HG03442 (cell line): ENCODE measurements at regions not wholly inside any gene's neighbourhood (a gene's known extent, or its start where the extent isn't known, plus 50 kb on each side); places are given as distances from the start of the nearest gene placed in this dataset.

Experiments
- ATAC-seq: cut with Tn5 transposase; IDR thresholded peaks from one replicate; pipeline ENCODE4 v1.9.1; 2021; ENCODE audit warnings: mild to moderate bottlenecking, moderate library complexity; ENCODE audit not compliant: unreplicated experiment

DNA sequence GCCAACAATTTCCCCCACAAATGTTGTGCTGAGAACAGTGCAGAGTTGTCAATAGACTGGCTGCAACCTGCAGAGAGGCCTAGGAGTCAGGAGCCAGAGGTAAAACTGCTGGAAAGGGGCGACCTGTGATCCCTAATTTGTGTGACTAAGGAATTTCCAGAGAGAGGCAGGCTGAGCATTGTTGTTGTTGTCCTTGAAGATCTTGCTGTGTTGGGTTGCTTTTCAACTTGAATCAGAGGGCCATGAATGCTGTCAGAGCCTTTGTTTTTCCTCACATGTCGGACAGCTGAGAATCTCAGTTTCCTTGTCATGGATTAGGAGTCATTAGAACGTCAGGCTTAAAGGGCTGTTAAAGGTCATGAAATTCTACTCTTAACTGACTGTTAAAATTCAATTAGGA is 134.6 kb upstream of the ASTN2 start:
- ATAC-seq, result no peak

DNA sequence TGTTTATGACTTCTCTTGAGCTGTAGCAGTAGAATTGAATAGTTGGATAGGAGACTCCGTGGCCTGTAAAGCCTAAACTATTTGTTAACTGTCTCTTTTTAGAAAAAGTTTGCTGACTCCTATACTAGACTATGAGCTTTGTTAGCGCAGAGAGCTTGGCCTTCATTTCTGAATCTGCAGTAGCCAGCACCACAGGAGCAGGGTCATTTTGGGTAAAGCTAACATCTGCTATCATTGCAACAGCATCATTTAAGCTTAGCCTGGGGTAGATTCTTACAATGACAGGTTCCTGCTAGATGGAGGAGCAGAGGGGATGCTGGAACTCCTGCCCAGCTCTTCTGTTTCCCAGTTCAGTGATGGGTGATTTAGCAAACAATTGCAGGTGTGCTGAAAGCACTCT is 133.7 kb upstream of the ASTN2 start:
- no peak for ATAC-seq

DNA sequence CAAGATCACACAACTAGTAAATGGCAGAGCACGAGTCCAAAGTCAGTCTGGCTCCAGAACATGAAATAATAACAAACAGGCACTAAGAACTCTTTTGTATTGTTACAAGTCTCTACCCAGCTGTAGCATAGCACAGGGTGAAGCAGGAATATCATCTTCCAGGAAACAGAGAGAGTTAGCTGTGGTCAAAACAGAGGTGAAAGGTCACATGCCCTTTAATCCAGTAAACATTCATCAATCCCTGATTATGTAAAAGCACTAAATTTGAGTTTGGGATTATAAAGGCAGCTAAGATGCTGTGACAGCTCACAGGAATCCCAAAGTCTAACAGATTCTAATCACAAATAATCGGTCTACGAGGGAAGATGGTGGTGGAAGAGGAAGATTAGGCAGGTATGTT is 133.0 kb upstream of the ASTN2 start:
- no peak for ATAC-seq

DNA sequence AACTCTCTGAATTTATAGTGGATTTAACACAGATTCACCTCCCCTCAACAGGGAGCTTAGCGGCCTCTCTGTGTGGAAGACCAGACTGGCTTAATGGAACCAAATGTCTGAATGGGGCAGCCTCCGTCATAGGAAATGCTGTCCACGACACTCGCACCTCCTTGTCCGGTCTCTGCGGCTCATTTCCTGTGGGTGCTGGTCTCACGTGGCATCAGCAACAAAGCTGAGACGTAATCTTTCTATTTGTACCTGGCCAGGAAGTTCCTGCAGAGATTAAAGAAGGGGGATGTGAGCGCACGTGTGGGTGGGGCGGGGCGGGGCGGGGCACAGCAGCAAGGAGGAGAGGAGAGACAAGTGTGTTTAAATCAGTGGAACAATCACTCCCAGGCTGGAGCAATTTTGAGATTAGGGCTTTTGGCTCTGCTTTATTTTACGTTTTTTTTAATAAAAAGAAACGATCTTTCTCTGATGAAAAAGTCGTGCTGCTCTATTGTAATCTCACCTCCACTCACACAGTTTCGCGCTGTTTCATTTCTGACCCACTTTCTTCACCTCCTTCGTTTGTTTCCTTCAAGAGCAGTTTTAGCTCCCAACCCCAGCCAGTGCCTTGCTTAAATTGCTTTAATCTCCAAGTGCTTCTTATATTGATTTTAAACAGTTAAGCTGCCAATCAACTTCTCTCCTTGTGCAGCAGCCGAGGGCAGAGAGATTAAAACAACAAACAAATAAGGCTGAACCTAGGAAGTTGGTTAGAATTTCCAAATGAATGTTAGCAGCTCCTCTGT is 132.2 kb upstream of the ASTN2 start:
- no peak for ATAC-seq

DNA sequence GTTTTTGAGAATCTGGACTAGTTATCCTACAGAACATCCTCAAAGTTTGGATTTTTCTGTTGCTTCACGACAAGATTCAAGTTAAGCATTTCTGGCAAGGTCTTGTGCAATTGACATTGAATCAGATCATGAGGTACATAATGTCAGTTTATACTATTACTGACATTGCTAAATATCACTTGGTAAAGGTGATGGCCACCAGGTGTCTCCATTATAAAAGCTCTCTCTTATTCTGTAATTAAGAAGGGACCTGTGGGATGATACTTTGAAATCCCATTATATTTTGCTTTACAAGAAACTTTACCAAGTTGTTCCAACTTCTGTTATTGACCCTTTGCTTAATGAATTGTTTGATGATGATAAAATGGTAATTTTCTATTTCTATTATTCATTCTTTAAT is 131.0 kb upstream of the ASTN2 start:
- ATAC-seq, result no peak

DNA sequence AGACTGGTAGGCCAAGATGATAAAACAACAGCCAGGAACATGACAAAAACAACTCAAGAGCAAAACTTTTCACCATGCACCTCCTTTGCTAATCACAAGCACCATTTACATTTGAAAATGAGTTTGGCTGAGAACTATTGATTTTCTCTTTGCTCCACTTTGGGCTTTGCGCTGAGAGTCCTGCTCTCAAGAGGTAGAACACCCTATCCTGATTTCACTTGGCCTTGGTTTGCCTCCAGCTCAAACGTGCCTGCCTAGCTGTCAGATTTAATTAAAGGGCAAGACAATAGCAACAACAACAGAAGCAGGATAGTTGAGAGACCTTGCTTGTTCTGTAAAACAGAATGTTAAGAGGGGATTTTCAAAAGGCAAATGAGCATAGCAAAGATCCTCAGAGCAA is 128.2 kb upstream of the ASTN2 start:
- no peak for ATAC-seq

DNA sequence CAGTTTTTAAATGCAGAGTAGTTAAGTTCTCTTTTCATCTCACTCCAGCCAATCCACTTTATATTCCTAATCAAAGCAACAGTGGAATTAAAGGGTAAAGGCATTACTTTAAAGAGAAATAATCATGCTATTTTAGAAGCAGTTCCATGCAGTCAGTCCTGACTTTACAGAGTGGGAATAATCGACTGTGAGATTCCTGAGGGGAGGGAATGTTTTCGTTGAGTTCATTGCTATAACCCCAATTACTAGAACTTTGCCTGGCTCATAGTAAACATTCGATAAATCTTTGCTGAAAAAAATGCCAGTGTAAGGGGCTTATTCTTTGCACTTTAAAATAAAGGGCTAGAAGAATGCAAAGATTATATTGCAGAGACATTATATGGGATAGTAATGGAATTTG is 127.2 kb upstream of the ASTN2 start:
- ATAC-seq, result no peak

DNA sequence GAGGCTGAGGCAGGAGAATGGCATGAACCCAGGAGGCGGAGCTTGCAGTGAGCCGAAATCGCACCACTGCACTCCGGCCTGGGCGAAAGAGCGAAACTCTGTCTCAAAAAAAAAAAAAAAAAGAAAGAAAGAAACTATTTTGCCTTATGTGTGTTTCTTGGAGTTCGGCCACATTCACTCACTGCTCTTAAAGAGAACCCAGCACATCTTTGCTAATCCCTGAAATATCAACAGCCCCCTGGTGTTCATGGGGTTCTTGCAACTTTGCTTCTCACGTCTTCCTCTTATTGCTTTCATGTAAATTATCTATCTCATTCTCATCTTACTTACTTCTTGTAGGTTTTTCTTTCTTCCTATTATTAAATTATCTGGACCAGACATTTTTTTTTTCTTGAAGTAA is 126.3 kb upstream of the ASTN2 start:
- no peak for ATAC-seq

DNA sequence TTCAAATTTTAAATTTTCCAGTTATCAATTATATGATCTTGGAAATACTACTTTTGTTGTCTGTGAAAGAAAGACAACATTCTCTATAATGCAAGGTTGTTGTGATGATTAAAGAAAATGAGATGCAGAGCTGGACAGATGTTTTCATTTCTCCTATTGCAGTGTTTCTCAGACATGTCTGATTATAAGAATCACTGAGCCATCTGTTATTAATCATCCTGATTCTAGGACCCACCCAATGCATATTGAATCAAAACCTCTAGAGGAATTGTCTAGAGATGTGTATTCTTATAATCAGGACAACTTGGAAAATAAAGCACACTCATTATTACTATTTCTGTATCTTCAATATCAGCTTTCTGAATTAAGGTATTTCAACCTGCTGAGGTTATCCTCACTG is 121.1 kb upstream of the ASTN2 start:
- no peak for ATAC-seq

DNA sequence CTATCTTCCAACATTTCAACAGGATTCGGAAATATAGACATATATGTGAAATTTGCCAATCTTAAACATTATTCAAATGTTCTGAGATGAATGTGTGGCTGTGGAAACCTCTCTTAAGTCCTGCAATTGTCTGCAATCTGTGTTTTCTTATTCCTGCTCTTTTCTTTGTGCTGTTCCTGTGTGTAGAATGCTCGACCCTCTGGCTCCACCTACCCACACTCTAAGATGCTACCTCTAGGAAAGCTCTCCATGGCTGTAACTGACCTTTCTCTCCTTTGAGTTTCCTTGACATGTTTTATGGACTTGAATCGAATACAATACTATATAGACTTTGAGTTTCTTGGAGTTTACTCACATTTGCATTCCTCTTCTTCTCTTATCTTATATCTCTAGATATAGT is 120.6 kb upstream of the ASTN2 start:
- no peak for ATAC-seq

DNA sequence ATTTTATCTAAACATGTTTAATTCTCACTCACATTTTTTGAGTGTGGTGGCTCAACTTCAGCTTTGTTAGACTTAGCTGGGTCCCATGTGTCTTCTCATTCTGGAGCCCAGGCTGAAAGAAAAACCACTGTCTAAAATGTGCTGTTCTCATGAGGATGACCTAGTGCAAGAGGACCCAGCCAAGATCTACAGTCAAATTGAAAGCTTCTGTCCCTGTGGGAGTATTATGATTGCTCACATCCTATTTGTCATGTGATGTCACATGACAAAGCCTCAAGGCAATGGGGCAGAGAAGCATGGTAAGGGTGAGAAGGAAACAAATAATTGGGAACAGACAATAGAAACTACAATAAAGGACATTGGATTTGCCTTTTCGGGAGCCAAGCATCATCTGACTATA is 113.4 kb upstream of the ASTN2 start:
- ATAC-seq, result peak; percentile 50

DNA sequence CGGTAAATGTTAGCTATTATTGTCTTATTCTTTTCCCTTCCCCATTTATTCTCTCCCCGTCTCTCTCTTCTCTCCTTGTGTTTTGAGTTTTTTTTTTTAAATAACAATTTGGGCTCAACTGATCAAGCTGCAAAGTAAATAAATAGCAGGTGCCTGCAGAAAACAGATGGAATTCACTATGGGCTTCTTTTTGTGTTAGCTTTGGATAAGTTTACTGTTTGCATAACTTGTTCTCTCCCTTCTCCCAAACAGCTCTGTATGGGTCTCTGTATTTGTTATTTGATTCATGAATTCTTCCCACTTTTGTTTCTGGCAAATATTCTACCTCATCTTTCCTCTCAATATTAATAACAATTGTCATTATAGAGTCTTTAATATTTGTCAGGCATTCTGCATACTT is 111.8 kb upstream of the ASTN2 start:
- no peak for ATAC-seq

DNA sequence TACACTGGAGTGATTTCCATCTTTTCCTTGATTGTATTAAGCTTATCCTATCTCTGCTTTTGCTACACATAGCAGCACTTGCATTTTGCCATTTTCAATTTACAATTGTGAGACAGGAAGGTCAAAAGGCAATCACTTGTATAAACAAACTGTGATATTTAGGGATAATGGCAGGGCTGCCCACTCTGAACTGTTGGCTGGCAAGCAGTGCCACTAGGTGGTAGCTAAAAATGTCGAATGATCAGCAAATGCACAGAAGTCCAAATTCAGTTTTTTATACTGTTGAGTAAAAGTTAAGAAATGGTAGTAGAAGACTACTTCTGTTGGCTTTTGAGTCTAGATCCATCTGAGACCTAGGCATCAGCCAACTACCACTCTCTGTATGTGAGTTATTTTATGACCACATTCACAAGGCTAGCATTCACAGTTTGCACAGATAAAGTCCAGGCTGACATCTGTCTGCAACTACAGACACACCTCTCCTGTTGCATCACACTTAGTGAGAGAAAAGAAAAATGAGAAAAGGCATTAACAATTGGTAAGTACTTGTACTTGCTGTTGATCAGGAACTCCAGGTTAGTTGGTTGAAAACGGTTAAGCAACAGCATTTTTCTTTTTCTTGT is 108.8 kb upstream of the ASTN2 start:
- no peak for ATAC-seq

DNA sequence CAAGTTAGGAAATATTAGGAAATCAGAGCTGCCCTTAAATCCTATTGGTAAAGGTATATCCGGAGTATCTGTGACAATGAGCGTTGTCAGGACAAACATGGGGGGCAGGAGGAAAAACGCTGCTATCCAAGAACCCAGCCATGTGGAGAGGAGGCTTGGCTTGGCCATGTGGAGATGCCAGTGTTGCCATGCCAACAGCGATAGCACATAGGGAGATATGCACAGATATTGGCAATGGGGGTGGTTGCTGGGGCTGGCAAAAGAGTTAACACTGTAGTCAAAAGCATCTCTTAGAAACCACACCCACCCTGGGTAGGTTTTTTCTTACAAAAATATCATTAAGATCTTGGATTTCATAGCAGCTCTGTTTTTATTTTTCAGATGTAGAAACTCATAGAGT is 106.4 kb upstream of the ASTN2 start:
- ATAC-seq, result no peak

DNA sequence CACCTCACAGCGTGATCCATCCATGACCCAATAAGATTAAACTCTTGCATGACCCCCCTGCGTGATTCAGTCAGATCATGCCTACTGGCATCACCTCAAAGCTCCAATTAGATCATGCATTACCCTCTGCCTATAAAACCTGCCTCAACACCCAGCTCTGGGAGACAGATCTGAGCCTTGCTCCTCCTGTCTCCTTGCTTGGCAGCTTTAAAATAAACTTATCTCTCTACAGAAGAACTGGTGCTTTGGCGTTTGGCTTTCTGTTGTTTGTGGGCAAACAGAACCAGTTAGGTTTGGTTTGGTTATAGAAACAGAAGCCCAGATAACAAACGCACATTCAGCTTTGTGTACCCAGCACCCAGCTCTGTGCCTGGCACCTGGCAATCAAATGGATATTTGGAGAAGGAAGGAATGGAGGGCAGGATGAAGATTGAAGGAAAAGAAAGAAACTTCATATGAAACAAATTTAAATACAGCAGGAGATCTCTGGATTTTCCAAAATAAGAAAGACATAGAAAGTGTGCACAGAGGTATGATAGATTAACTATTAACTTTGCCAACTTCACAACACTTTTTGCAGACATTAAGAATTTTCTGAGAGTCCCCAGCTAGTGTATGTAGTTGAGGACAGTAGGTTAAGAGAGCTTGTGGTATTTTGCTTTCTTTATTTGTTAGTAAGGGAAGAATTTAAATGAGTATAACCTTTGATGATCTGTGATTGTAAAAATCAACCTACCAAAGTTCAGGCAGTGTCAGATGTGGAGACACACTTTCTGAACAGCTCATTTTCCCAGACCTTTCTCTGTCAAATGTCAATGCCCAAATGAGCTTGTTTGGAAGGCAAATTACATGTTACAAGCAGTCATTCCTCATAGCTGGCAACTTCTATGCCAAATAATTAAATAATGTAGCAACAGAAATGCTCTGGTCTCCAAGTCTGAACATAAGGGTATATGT is 102.1 kb upstream of the ASTN2 start:
- ATAC-seq, result no peak

DNA sequence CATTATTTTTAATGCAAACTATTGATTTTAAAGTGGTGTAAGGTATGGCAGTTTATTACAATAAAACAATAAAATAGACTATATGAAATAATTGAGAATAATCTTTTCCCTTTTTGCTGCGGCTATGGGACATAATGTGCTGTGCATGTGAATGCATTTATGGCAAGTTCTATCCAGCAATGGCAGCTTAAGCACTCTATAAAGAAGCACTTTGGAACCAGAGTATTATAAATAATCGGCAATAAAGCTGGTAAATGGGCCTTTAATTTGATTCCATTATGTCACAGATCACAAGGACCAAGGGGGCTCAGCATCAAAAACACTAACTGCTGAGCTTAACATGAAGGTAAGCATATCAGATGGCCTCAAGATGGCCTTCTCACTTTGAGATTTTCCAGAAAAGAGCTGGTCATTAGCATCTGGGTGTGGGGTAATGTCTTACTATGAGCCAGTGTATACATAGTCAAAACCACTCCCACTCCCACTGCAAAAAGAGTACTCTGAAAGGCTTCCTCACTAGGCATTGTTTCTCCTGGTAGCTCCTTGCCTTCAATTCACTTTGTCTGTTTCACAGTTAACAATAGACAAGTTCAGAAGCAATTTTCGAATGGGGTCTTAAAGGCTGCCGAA is 97.1 kb upstream of the ASTN2 start:
- no peak for ATAC-seq

DNA sequence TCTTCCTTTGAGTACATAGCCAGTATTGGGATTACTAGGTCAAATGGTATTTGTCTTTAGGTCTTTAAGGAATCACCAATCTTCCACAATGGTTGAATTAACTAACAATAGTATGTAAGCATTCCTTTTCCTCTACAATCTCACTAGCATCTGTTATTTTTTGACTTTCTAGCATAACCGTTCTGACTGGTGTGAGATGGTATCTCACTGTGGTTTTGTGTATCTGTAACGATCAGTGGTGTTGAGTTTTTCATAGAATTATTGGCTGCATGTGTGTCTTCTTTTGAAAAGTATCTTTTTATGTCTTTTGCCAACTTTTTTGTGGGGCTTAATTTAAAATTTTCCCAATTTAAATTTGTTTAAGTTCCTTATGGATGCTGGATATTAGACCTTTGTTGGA is 81.5 kb upstream of the ASTN2 start:
- ATAC-seq, result no peak

DNA sequence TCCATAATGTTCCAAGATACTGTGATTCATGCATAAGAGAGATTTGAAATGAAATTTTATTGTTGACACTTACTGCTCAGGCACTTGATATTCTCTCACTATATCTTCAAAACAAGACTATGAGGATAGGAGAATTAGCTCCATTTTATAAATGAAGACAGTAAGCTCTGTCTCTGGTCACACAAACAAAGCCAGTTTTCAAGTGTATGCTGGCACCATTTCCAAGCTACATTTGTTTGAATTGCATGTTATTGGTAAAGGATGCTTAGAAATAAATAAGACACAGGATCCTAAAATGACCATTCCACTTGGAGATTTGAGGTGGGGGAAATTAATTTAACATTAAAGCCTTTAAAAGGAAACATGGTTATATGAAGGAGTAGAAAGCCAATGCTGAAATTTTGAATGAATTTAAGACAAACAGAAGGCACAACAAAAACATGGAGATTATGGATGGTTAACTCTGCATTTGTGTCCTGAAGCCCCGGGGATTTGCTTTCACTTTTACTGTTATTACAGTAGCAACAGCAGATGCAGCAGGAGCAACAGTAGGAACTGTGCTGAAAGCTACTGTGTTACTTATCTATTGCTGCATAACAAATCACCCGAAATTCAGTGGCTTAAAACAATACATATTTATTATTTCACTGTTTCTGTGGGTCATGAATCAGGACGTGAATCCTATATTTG is 79.7 kb upstream of the ASTN2 start:
- no peak for ATAC-seq

DNA sequence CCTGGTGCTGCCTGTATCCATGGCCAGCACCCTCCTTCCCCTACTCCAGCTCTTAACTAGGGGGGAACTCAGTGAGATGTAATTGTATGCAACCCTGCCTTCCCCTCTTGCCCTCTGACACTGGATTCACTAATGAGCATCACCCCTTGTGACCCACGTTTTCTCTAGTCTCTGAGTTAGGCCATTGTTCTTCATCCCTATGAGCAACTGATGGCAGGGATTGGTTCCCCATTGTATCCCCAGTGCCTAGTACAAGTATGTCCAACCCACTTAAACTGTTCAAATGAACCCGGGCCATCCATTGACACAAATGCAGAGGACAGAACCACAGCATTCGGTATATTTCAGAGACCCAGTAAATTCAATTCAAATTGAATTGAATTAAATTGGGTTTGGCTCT is 77.6 kb upstream of the ASTN2 start:
- no peak for ATAC-seq

DNA sequence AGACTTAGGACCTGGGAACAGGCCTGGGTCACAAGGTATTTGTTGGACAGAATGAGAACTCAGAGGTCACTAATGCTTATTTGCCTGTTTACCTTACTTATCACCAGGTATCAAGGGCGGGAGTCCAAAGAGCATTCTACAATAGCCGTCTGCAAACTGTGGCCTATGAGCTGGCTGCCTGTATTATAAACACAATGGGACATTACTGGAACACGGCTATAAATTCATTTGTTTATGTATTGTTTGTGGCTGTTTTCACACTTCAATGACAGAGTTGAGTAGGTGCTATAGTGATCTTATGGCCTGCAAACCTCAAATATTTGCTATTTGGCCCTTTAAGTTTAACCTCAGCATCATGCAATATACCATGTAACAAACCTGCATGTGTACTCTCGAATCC is 76.6 kb upstream of the ASTN2 start:
- no peak for ATAC-seq

DNA sequence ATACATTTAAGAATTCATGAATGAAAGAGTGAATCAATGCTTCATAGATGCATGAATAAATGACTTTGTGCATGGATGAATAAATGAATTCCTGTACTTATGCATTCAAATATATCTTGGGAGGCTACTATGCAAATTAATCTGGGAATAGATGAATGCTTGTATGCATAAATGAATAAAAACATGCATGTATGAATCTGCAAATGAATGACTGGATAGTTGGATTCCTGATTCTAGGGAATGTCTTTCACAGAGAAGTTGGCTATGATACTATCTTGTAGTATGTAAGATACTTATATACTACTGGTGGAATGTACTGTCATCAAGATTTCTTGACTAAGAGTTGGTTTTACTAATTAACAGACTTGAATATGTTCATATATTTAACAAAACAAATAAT is 75.3 kb upstream of the ASTN2 start:
- no peak for ATAC-seq
